ENCODE measurements at regions not wholly inside any gene's neighbourhood (a gene's known extent, or its start where the extent isn't known, plus 50 kb on each side); places are given as distances from the start of the nearest gene placed in this dataset.

- no peak overlapping the region for H3K4me3 ChIP-seq (ENCODE audit: low read length)
- no peak overlapping the region for H3K9ac ChIP-seq (ENCODE audit: low read depth, low read length)
- peaks cover 5% of the 10 kb centered on the region for H3K4me1 ChIP-seq (ENCODE audit: control insufficient read depth, insufficient read depth, low read length)
- H3K4me2 ChIP-seq (ENCODE audit: low read length), result no peak overlapping the region
- no peaks in the 10 kb centered on the region for H3K27me3 ChIP-seq (ENCODE audit: control insufficient read depth, insufficient read depth, low read length)
- peaks cover 29% of the 10 kb centered on the region for H3K36me3 ChIP-seq (ENCODE audit: insufficient read depth, low read length)
- H3K9me3 ChIP-seq (replicated peaks; ENCODE audit: low read length), result no peaks in the 10 kb centered on the region
These were observed 503.0 kb upstream of the BOD1L1 start for GRCh38 chr4:14130551-14130950.

GRCh38 chr4:14131335-14131734 lies 503.8 kb upstream of the BOD1L1 start:
- no peak overlapping the region for H3K4me2 ChIP-seq (ENCODE audit: low read length)
- no peaks in the 10 kb centered on the region for H3K27me3 ChIP-seq (ENCODE audit: control insufficient read depth, insufficient read depth, low read length)

GRCh38 chr4:14132301-14132700 lies 504.8 kb upstream of the BOD1L1 start:
- Histone ChIP-seq H3K27me3 (ENCODE audit: control insufficient read depth, insufficient read depth, low read length) (no peaks in the 10 kb centered on the region), H3K9me3 (replicated peaks; ENCODE audit: low read length) (no peaks in the 10 kb centered on the region), H3K4me1 (ENCODE audit: control insufficient read depth, insufficient read depth, low read length) (peaks cover 5% of the 10 kb centered on the region), H3K9ac (ENCODE audit: low read depth, low read length) (no peak overlapping the region), H3K36me3 (ENCODE audit: insufficient read depth, low read length) (peaks cover 23% of the 10 kb centered on the region), H3K4me3 (ENCODE audit: low read length) (no peak overlapping the region), H3K4me2 (ENCODE audit: low read length) (no peak overlapping the region)

More at GRCh38 chr4:14131335-14131734, 503.8 kb upstream of the BOD1L1 start:
- Histone ChIP-seq H3K36me3 (ENCODE audit: insufficient read depth, low read length) (peaks cover 29% of the 10 kb centered on the region), H3K9me3 (replicated peaks; ENCODE audit: low read length) (no peaks in the 10 kb centered on the region), H3K4me1 (ENCODE audit: control insufficient read depth, insufficient read depth, low read length) (peaks cover 5% of the 10 kb centered on the region), H3K4me3 (ENCODE audit: low read length) (no peak overlapping the region), H3K9ac (ENCODE audit: low read depth, low read length) (no peak overlapping the region)

DNA sequence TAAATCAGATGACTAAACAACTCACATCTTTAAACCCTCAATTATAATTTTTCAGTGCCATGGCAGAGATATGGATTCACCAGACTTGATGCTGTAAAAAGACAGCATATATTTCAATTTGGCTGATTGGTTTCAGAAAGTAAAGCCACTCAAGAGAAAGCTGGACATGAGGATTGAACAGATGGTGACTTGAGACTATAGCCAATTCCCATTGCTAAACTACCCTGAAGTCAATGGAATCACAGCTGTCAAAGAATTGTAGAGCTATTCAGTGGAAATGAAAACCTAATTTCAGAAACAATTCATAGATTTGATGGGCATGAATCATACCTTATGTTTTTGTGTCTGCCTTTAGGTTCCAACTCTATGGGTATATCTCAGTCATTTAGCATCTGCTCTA lies 510.6 kb upstream of the BOD1L1 start:
- Histone ChIP-seq H3K4me3 (ENCODE audit: low read length) (no peak overlapping the region), H3K27me3 (ENCODE audit: control insufficient read depth, insufficient read depth, low read length) (no peaks in the 10 kb centered on the region), H3K9ac (ENCODE audit: low read depth, low read length) (no peak overlapping the region), H3K4me2 (ENCODE audit: low read length) (no peak overlapping the region), H3K36me3 (ENCODE audit: insufficient read depth, low read length) (peaks cover 3% of the 10 kb centered on the region), H3K4me1 (ENCODE audit: control insufficient read depth, insufficient read depth, low read length) (no peaks in the 10 kb centered on the region), H3K9me3 (replicated peaks; ENCODE audit: low read length) (no peaks in the 10 kb centered on the region)

DNA sequence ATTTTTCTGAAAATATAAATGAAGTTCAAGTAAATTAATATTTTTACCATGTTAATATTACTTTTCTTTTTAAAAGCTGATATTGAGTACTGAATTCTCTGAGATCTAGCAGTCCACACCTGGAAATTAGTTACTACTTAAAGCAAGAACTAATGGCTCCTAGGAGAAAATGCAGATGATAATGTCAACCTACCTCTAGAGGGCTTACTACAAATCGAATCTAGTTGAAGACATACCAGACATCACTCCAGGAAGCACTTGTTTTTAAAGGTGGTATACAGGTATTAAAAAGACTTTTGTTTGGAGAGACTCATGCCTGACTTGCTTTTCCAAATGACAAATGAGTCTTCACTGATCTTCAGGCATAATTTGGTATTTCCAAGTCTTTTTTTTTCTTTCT lies 516.4 kb upstream of the BOD1L1 start:
- Histone ChIP-seq H3K4me3 (ENCODE audit: low read length) (no peak overlapping the region), H3K36me3 (ENCODE audit: insufficient read depth, low read length) (no peaks in the 10 kb centered on the region), H3K4me1 (ENCODE audit: control insufficient read depth, insufficient read depth, low read length) (no peaks in the 10 kb centered on the region)

DNA sequence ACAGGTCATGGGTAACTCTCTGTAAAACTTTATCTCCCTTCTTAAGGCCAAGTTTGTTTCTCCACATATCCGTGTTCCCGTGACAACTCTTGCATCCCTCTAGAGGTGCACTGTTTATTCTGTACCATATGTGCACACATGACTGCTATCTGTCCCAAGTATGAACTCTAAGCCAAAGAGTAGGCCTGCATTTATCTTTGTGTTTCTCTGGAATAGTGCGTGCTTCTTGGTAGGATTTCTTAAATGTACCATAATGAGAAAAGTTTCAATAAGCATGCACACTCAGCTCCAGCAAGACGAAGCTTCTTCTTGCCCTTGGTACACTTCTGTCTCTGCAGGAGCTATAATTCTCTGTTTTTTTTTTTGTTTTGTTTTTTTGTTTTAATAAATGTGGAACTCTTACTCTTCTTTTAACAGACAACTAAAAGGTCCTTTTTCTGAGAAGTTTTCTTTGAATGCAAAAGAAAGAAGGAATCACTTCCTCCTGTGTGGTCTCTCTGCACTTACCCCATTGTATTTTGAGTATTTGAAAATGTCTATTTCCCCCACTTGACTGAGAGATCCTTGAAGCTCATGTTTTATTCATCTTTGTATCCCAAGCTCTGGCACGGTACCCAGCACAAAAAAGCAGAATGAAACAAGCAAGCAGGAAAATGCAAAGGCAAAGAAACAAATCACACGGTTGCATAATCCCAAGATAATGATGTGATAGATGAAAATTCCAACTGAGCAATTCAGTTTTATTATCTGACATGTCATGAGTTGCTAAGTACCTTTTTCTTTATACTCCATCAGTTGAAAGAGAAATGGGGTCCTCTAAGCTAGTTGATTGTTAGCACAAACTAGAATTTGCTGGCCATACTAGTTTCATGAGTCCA lies 521.9 kb upstream of the BOD1L1 start:
- Histone ChIP-seq H3K4me1 (ENCODE audit: control insufficient read depth, insufficient read depth, low read length) (no peaks in the 10 kb centered on the region), H3K4me2 (ENCODE audit: low read length) (no peak overlapping the region), H3K36me3 (ENCODE audit: insufficient read depth, low read length) (no peaks in the 10 kb centered on the region), H3K4me3 (ENCODE audit: low read length) (no peak overlapping the region), H3K9ac (ENCODE audit: low read depth, low read length) (no peak overlapping the region), H3K9me3 (replicated peaks; ENCODE audit: low read length) (no peaks in the 10 kb centered on the region), H3K27me3 (ENCODE audit: control insufficient read depth, insufficient read depth, low read length) (no peaks in the 10 kb centered on the region)

More for the DNA sequence above, 516.4 kb upstream of the BOD1L1 start:
- no peak overlapping the region for H3K9ac ChIP-seq (ENCODE audit: low read depth, low read length)
- no peaks in the 10 kb centered on the region for H3K9me3 ChIP-seq (replicated peaks; ENCODE audit: low read length)
- H3K4me2 ChIP-seq (ENCODE audit: low read length), result no peak overlapping the region
- no peaks in the 10 kb centered on the region for H3K27me3 ChIP-seq (ENCODE audit: control insufficient read depth, insufficient read depth, low read length)

DNA sequence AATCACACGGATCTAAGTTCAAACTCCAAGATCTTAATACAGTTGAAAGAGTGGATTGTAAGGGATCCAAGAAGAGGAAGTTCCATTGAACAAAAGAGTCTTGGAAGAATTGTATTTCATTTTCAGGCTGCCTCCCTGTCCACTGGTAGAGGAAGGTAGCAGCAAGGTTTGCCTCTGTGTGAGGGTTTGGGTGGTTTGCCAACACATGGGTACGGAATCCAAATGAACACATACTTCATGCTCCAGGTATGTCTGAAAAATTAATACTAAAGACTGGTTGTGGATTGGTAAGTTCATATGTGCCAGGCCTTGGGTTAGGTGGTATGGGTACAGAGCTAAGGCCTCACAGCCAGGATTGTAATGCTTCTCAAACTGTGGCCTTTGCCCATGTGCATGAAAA lies 523.6 kb upstream of the BOD1L1 start:
- Histone ChIP-seq H3K4me2 (ENCODE audit: low read length) (no peak overlapping the region), H3K4me3 (ENCODE audit: low read length) (no peak overlapping the region), H3K4me1 (ENCODE audit: control insufficient read depth, insufficient read depth, low read length) (no peaks in the 10 kb centered on the region), H3K9me3 (replicated peaks; ENCODE audit: low read length) (no peaks in the 10 kb centered on the region), H3K36me3 (ENCODE audit: insufficient read depth, low read length) (no peaks in the 10 kb centered on the region), H3K9ac (ENCODE audit: low read depth, low read length) (no peak overlapping the region), H3K27me3 (ENCODE audit: control insufficient read depth, insufficient read depth, low read length) (no peaks in the 10 kb centered on the region)

DNA sequence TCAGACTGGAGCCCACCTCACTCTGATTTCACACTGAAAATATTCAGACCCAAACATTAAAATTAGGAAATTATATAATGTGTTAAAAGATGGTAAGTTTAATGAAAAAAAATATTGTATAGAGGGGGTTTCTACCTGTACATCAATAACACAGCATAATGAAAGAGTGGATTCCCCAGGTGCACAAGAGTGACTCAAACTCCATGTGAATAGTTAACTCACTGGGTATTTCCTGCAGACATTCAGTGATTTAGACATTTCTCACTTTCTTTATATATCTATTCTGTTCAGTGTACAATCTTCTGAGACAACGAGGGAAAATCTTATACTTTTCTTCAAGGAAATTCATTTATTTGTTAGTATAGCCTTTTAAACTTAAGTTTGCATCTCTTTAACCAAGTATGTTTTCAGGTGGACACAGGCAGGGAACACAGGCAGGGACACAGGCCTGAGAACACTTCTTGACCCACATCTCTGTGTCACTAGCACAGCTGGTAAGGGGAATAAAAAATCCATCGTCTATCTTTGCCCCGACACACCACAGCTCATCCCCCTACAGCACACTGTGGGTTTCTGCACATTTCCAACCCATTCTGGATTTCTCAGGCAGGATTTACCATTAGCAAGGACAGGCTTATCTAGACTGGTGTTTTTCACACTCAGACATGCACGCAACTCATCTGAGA lies 525.5 kb upstream of the BOD1L1 start:
- H3K36me3 ChIP-seq (ENCODE audit: insufficient read depth, low read length), result no peaks in the 10 kb centered on the region
- no peak overlapping the region for H3K4me3 ChIP-seq (ENCODE audit: low read length)
- H3K4me2 ChIP-seq (ENCODE audit: low read length), result no peak overlapping the region
- H3K9me3 ChIP-seq (replicated peaks; ENCODE audit: low read length), result no peaks in the 10 kb centered on the region
- H3K9ac ChIP-seq (ENCODE audit: low read depth, low read length), result no peak overlapping the region
- no peaks in the 10 kb centered on the region for H3K27me3 ChIP-seq (ENCODE audit: control insufficient read depth, insufficient read depth, low read length)
- no peaks in the 10 kb centered on the region for H3K4me1 ChIP-seq (ENCODE audit: control insufficient read depth, insufficient read depth, low read length)

DNA sequence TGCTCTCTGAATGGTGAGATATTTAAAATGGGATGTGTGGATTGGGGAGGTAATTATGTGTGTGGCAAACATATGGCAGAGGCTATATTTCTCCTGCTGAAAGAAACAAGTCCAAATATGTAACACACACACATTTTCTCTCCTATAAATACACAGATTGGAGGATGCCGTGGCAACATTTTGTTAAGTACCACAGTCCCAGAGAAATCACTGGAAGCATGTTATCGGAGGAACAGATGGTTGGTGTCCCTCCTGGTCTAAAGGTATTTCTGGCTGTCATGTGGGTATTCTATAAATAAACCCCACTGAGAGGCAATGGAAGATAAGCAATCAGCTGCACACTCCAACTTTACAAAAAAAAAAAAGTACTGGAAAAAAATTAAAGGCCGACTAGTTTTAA lies 528.3 kb upstream of the BOD1L1 start:
- Histone ChIP-seq H3K4me3 (ENCODE audit: low read length) (no peak overlapping the region), H3K4me2 (ENCODE audit: low read length) (no peak overlapping the region), H3K9me3 (replicated peaks; ENCODE audit: low read length) (no peaks in the 10 kb centered on the region), H3K36me3 (ENCODE audit: insufficient read depth, low read length) (no peaks in the 10 kb centered on the region), H3K27me3 (ENCODE audit: control insufficient read depth, insufficient read depth, low read length) (no peaks in the 10 kb centered on the region), H3K9ac (ENCODE audit: low read depth, low read length) (no peak overlapping the region), H3K4me1 (ENCODE audit: control insufficient read depth, insufficient read depth, low read length) (no peaks in the 10 kb centered on the region)

DNA sequence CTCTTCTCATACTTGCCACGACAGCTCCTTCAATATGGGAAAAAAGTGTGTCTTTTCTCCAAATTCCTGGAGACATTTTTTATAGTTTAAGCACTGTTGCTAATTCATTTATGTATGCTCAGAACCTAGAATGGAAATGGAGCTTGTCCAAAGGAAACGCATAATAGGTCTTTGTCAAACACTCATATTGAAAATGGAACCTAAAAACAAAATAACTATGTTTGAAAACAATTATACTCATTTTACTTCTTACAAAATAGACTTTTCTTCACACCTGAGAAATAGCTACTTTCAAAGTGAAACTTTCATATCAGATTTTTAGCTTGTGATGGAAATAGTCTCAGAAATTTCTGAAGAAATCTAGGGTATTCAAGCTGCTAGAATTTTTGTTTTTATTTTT lies 529.7 kb upstream of the BOD1L1 start:
- Histone ChIP-seq H3K27me3 (ENCODE audit: control insufficient read depth, insufficient read depth, low read length) (no peaks in the 10 kb centered on the region), H3K4me3 (ENCODE audit: low read length) (no peak overlapping the region), H3K9ac (ENCODE audit: low read depth, low read length) (no peak overlapping the region), H3K36me3 (ENCODE audit: insufficient read depth, low read length) (no peaks in the 10 kb centered on the region), H3K9me3 (replicated peaks; ENCODE audit: low read length) (no peaks in the 10 kb centered on the region), H3K4me1 (ENCODE audit: control insufficient read depth, insufficient read depth, low read length) (no peaks in the 10 kb centered on the region), H3K4me2 (ENCODE audit: low read length) (no peak overlapping the region)

DNA sequence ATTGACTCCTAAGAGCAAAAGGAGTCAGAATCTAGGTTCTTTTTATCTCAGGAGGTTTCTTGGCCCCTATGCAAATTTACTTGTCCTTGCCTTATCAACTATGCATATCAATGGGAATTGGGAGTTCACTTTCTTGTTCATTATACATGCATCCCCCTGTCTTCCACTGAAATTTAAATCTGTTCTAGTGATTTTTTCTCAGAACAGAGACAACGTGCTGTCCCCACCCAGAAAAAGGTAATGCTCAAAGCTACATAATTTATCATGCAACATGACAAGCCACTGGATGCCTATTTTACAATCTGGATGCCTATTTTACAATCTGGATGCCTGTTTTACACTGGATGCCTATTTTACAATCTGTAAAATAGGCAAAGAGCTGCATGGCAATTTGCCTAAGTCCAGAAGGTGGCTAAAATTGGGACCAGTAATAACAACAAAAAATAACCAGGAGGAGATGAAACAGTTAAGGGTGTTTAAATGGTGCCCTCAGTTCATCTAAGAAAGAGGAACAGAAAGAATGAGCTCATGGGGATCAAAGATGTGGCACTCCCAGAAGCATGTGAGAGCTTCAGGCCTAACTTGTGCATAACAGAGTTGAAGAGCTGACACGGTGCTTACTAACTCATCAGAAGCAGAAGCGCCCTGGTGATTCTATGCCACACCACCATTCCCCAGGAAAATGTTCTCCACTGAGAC lies 537.8 kb upstream of the BOD1L1 start:
- no peak overlapping the region for H3K4me3 ChIP-seq (ENCODE audit: low read length)
- H3K9ac ChIP-seq (ENCODE audit: low read depth, low read length), result no peak overlapping the region

More for the DNA sequence above, 537.8 kb upstream of the BOD1L1 start:
- Histone ChIP-seq H3K36me3 (ENCODE audit: insufficient read depth, low read length) (no peaks in the 10 kb centered on the region), H3K4me1 (ENCODE audit: control insufficient read depth, insufficient read depth, low read length) (peaks cover 28% of the 10 kb centered on the region), H3K4me2 (ENCODE audit: low read length) (no peak overlapping the region), H3K9me3 (replicated peaks; ENCODE audit: low read length) (no peaks in the 10 kb centered on the region), H3K27me3 (ENCODE audit: control insufficient read depth, insufficient read depth, low read length) (no peaks in the 10 kb centered on the region)
